Activated T-helper 2 cell treated with anti-CD3 and anti-CD28 coated beads, Interferon-gamma antibody, Interleukin-2, Interleukin-4, amounts not matched to agents 10 μg/mL and 5 μg/mL and 100 μg/mL, durations not matched to agents 14 hours and 24 hours and 36 hours (primary cell): ENCODE measurements at regions not wholly inside any gene's neighbourhood (a gene's known extent, or its start where the extent isn't known, plus 50 kb on each side); places are given as distances from the start of the nearest gene placed in this dataset.

ENCODE experiments used
- DNase-seq: peaks from one replicate; pipeline ENCODE4 v3.0.0; 2021; ENCODE audit warnings: low spot score
- H3K27ac Mint-ChIP-seq: one replicate; pipeline ENCODE4 v1.8.0; 2021; ENCODE audit warnings: mixed read lengths
- H3K27me3 Mint-ChIP-seq: one replicate; pipeline ENCODE4 v1.8.0; 2021; ENCODE audit warnings: low read depth, mixed read lengths
- H3K36me3 Mint-ChIP-seq: one replicate; pipeline ENCODE4 v1.8.0; 2021; ENCODE audit warnings: low read depth, mixed read lengths
- H3K4me1 Mint-ChIP-seq: one replicate; pipeline ENCODE4 v1.8.0; 2021; ENCODE audit warnings: low read depth, mixed read lengths
- H3K4me3 Mint-ChIP-seq: one replicate; pipeline ENCODE4 v1.8.0; 2021; ENCODE audit warnings: low read depth, mild to moderate bottlenecking, moderate library complexity, mixed read lengths
- H3K9me3 Mint-ChIP-seq: one replicate; pipeline ENCODE4 v1.8.0; 2021; ENCODE audit warnings: mixed read lengths
- intact Hi-C: fragments of 100-400 bp; cut with micrococcal nuclease; formaldehyde crosslinking; loops from one replicate; pipeline ENCODE4 v1.15.1; 2023

- intact Hi-C loops = no loop called here
- H3K4me3 Mint-ChIP-seq = no peak overlapping the region
- no peaks in the 10 kb centered on the region for H3K4me1 Mint-ChIP-seq
- no peak overlapping the region for H3K27ac Mint-ChIP-seq
- H3K27me3 Mint-ChIP-seq = no peaks in the 10 kb centered on the region
- no peaks in the 10 kb centered on the region for H3K36me3 Mint-ChIP-seq
- no peaks in the 10 kb centered on the region for H3K9me3 Mint-ChIP-seq
- no peak for DNase-seq
These were observed 1957.7 kb upstream of the CELF4 start for GRCh38 chr18:39523281-39523680.

DNA sequence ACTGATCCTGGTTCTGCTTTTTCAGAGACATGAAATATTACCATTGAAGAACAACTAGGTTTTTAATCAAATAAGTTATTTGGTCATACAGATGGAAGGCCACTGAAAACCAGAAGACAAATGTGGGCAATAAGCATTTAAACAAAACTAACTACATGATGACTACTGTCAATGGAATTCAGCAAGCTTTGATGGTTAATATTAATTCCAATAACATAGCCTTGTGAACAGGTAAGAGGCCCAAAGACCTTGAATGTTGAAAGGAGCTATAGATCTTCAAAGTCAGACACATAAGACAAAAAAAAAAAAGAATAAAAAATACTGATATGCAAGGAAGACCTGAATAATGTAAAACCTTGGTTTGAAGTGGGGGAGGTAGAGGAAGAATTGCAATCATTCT is 1955.6 kb upstream of the CELF4 start:
- Mint-ChIP-seq H3K9me3 (no peaks in the 10 kb centered on the region), H3K4me1 (no peaks in the 10 kb centered on the region), H3K36me3 (no peaks in the 10 kb centered on the region), H3K27ac (no peak overlapping the region), H3K4me3 (no peak overlapping the region), H3K27me3 (no peaks in the 10 kb centered on the region)
- DNase-seq = no peak
- intact Hi-C loops = no loop called here

- intact Hi-C loops = no loop called here
- no peaks in the 10 kb centered on the region for H3K4me1 Mint-ChIP-seq
- no peaks in the 10 kb centered on the region for H3K9me3 Mint-ChIP-seq
- no peak overlapping the region for H3K27ac Mint-ChIP-seq
- DNase-seq = no peak
- H3K4me3 Mint-ChIP-seq = no peak overlapping the region
- H3K36me3 Mint-ChIP-seq = no peaks in the 10 kb centered on the region
- H3K27me3 Mint-ChIP-seq = no peaks in the 10 kb centered on the region
These were observed 1954.1 kb upstream of the CELF4 start for GRCh38 chr18:39519741-39520140.

- Mint-ChIP-seq H3K9me3 (no peaks in the 10 kb centered on the region), H3K4me1 (no peaks in the 10 kb centered on the region), H3K27ac (no peak overlapping the region), H3K27me3 (no peaks in the 10 kb centered on the region), H3K4me3 (no peak overlapping the region), H3K36me3 (no peaks in the 10 kb centered on the region)
- intact Hi-C loops = no loop called here
- DNase-seq = no peak
These were observed 1949.7 kb upstream of the CELF4 start for GRCh38 chr18:39515299-39515698.

- Mint-ChIP-seq H3K4me3 (no peak overlapping the region), H3K27ac (no peak overlapping the region), H3K4me1 (no peaks in the 10 kb centered on the region), H3K9me3 (no peaks in the 10 kb centered on the region), H3K27me3 (no peaks in the 10 kb centered on the region), H3K36me3 (no peaks in the 10 kb centered on the region)
- no peak for DNase-seq
- intact Hi-C loops = no loop called here
These were observed 1947.6 kb upstream of the CELF4 start for GRCh38 chr18:39513186-39513585.

DNA sequence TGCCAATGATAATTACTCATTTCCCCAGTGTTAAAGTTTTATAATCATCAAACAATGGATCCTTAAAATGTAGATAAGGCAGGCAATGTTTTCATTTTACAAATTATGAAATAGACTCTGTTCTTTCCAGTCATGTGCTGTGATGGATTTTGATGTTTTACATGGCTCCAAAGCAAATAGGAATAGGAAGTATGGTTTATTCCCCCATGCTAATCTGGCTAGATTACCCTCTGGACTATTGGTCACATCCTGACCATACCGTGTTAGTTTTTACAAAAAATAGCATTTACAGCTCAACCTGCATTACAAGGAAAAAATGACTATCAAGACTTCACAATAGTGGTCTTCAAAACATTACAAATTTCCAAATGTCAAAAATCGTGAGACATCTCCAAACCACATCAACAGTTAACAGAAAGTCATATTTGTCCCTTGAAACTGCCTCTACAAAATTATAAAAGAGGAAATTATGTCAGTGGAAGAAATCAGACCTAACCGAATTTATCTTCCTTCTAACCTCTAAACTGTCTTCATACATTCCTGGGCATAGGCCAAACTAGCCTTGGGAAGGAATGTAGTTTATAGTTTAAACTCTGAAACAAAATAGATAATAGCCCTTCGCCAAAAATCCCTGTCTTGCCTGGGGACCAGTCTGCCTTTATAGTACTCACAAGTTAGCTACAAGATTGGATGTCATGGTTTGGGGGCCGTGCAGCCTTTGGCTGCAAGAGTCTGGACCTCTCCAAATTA is 1941.2 kb upstream of the CELF4 start:
- Mint-ChIP-seq H3K4me3 (no peak overlapping the region), H3K9me3 (no peaks in the 10 kb centered on the region), H3K4me1 (no peaks in the 10 kb centered on the region), H3K27ac (no peak overlapping the region), H3K27me3 (no peaks in the 10 kb centered on the region), H3K36me3 (no peaks in the 10 kb centered on the region)
- intact Hi-C loops = no loop called here
- no peak for DNase-seq

DNA sequence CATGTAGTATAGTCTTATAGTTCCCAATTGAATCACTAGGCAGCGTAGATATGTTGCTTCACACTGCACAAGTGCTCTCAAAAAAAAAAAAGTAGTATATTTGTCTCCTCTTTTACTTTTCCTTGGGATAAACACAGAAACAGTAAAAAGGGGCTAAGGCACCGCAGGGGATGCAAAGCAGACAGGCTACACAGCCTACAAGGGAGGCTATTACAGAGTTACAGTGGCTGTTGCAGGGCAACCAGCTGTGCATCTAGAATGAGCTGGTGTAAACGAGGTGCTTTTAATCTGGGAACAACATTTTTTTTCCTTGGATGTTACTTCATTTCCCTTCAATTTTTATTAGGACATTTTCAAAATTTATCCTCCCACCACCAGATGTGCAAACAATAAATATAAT is 1934.7 kb upstream of the CELF4 start:
- Mint-ChIP-seq H3K27me3 (no peaks in the 10 kb centered on the region), H3K27ac (no peak overlapping the region), H3K9me3 (peaks cover 6% of the 10 kb centered on the region), H3K36me3 (no peaks in the 10 kb centered on the region), H3K4me1 (no peaks in the 10 kb centered on the region), H3K4me3 (no peak overlapping the region)
- DNase-seq = no peak
- intact Hi-C loops = no loop called here

DNA sequence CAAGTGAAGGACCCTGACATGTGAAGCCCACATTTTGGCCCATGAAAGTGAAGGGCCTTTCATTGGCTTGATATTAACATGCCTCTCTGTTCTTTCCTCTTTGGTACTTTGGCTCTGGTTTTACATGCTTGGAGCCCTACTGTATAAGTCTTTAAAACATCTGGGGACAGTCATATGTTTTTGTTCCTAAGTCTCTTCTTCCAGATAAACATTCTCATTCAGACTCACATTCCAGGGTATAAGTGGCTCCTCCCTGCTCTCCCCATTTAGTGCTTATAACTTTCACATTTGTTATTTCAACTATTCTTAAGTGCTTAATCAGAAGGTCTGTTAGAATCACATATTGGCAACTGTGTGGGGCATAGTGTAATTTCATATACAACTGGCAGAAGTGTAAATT is 1932.2 kb upstream of the CELF4 start:
- H3K9me3 Mint-ChIP-seq = peaks cover 9% of the 10 kb centered on the region
- DNase-seq = no peak
- intact Hi-C loops = no loop called here
- no peaks in the 10 kb centered on the region for H3K4me1 Mint-ChIP-seq
- no peaks in the 10 kb centered on the region for H3K27me3 Mint-ChIP-seq
- H3K36me3 Mint-ChIP-seq = no peaks in the 10 kb centered on the region
- no peak overlapping the region for H3K27ac Mint-ChIP-seq
- H3K4me3 Mint-ChIP-seq = no peak overlapping the region

GRCh38 chr18:39496986-39497385 is 1931.4 kb upstream of the CELF4 start:
- H3K4me3 Mint-ChIP-seq = no peak overlapping the region
- H3K4me1 Mint-ChIP-seq = no peaks in the 10 kb centered on the region
- intact Hi-C loops = no loop called here
- DNase-seq = no peak
- no peaks in the 10 kb centered on the region for H3K27me3 Mint-ChIP-seq
- H3K36me3 Mint-ChIP-seq = no peaks in the 10 kb centered on the region
- H3K27ac Mint-ChIP-seq = no peak overlapping the region
- peaks cover 9% of the 10 kb centered on the region for H3K9me3 Mint-ChIP-seq

DNA sequence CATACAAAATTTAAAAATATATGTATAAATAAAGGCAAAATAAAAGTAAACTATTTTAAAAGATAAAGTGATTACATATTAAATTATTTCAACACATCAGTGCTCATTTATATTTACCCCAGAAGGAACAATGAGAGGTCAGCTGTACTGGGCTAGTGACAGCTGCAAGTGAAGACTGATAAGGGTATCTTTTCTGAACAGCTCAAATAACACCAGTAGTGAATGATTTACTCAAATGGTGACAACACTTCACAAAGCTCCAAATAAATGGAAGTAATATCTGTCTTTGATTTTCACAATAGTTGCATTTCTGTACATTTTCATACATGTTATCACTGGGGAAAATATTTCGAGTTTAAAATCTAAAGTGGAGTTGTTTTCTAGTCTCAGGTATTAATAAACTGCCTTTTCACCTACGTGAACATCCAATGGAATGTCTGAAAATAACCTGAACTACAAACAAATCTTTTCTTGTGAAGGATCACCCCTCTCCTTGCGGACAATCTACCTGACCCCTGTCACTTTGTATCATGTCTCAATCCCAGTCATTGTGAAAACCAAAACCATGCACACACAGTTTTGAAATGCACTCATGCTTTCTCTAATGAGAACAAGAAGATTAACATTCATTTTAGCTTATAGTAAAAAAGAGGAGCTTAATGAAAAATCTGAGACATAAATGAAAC is 1928.8 kb upstream of the CELF4 start:
- no peaks in the 10 kb centered on the region for H3K36me3 Mint-ChIP-seq
- H3K27ac Mint-ChIP-seq = no peak overlapping the region
- no peak for DNase-seq
- peaks cover 2% of the 10 kb centered on the region for H3K4me1 Mint-ChIP-seq
- no peaks in the 10 kb centered on the region for H3K27me3 Mint-ChIP-seq
- intact Hi-C loops = loop anchor here (5.0 kb wide), 1 partner anchor 552 kb away; no protein-coding TSS in a partner anchor
- peaks cover 18% of the 10 kb centered on the region for H3K9me3 Mint-ChIP-seq
- H3K4me3 Mint-ChIP-seq = no peak overlapping the region

DNA sequence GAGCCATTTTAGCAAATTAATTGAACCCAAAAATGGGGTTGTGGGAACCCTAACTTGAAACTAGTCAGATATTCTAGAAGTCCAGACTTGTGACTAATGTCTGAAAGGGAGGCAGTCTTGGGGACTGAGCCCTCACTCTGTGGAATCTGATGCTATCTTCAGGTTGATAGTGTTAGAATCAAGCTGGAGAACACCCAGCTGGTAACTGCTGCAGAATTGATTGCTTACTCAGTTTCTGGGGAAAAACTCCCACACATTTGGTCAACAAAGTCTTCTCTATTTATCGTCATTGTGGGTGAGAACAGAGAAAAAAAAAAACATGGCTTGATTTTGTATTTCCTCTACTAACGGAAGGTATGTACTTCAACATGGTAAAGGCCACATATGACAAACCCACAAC is 1925.8 kb upstream of the CELF4 start:
- intact Hi-C loops = loop anchor here (5.0 kb wide), 1 partner anchor 549 kb away; no protein-coding TSS in a partner anchor
- H3K9me3 Mint-ChIP-seq = peaks cover 15% of the 10 kb centered on the region
- H3K36me3 Mint-ChIP-seq = no peaks in the 10 kb centered on the region
- no peak overlapping the region for H3K4me3 Mint-ChIP-seq
- no peaks in the 10 kb centered on the region for H3K27me3 Mint-ChIP-seq
- H3K4me1 Mint-ChIP-seq = peaks cover 2% of the 10 kb centered on the region
- no peak overlapping the region for H3K27ac Mint-ChIP-seq
- DNase-seq = no peak

DNA sequence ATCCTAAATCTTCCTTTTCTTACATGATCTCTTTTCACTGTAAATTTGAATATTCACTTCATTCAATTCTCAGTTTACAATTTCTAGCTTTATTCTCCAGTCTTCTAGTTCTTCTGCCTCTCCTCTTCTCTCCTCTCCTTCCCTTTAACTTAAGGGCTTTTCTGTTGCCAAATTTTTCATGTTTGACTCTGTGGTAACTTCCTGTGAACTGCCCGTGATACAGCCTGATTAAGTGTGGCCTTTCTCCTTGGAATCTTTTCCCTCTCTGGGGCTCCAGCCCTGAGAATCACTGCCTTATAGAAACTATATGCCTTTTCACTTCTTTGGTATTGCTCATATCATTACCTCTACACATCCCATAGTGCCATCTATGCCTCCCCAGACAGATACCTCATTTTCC is 1923.8 kb upstream of the CELF4 start:
- no peak overlapping the region for H3K4me3 Mint-ChIP-seq
- intact Hi-C loops = no loop called here
- H3K27me3 Mint-ChIP-seq = no peaks in the 10 kb centered on the region
- peaks cover 15% of the 10 kb centered on the region for H3K9me3 Mint-ChIP-seq
- H3K36me3 Mint-ChIP-seq = no peaks in the 10 kb centered on the region
- H3K4me1 Mint-ChIP-seq = peaks cover 2% of the 10 kb centered on the region
- H3K27ac Mint-ChIP-seq = no peak overlapping the region
- DNase-seq = no peak

DNA sequence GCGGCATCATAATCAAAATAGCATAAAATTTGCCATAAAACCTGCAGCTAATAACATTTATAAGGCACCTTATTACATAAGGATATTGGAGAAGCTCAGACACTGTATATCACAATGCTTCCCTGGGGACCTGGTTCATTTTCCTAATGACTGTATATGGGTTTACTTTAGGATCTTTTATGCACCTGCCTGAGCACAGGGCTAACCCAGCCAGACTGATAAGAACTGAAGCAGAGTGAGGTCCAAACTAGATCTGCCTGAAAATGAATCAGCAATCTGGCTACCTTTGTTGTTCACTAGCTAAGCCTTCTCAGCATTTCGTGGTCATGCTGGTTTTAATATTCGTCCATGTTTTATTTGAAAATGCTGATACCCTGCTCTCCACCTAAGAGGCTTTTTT is 1922.3 kb upstream of the CELF4 start:
- Mint-ChIP-seq H3K36me3 (no peaks in the 10 kb centered on the region), H3K27me3 (no peaks in the 10 kb centered on the region)
- intact Hi-C loops = no loop called here

More for the DNA sequence above, 1922.3 kb upstream of the CELF4 start:
- no peak for DNase-seq
- Mint-ChIP-seq H3K9me3 (peaks cover 12% of the 10 kb centered on the region), H3K4me3 (no peak overlapping the region), H3K4me1 (peaks cover 2% of the 10 kb centered on the region), H3K27ac (no peak overlapping the region)
